ENCODE measurements at regions not wholly inside any gene's neighbourhood (a gene's known extent, or its start where the extent isn't known, plus 50 kb on each side); places are given as distances from the start of the nearest gene placed in this dataset.

DNA sequence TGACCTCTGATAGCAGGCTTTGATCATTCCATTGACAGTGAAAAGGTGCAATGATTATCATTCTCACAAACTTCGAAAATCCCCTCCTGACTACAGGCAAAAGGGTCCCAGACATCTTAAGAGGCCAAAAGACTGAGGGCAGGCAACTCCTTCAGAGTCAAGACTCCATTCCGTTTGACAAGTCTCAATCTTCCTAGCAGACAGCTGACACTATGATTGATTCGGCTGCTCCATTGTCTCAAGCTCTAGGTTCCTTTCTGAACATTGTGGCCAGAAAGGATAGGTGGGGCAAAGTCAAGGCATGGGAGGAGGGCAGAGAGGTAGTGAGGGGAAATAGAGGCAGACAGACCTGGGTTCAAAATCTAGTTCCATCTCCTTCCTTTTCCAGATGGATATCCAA is 53.7 kb upstream of the MAN1A2 start (continued):
- TF ChIP-seq, protein P1, sequence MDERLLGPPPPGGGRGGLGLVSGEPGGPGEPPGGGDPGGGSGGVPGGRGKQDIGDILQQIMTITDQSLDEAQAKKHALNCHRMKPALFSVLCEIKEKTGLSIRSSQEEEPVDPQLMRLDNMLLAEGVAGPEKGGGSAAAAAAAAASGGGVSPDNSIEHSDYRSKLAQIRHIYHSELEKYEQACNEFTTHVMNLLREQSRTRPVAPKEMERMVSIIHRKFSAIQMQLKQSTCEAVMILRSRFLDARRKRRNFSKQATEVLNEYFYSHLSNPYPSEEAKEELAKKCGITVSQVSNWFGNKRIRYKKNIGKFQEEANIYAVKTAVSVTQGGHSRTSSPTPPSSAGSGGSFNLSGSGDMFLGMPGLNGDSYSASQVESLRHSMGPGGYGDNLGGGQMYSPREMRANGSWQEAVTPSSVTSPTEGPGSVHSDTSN (CRISPR knock-in tag; IDR thresholded peaks at IDR 0.05; ENCODE audit: low read depth) = no peak
- TF ChIP-seq, protein P1 (tag; conservative IDR thresholded peaks at IDR 0.05; ENCODE audit: low read depth) = peak; percentile 60; the same call in 1 of the 2 replicates
- TF ChIP-seq, protein P2, sequence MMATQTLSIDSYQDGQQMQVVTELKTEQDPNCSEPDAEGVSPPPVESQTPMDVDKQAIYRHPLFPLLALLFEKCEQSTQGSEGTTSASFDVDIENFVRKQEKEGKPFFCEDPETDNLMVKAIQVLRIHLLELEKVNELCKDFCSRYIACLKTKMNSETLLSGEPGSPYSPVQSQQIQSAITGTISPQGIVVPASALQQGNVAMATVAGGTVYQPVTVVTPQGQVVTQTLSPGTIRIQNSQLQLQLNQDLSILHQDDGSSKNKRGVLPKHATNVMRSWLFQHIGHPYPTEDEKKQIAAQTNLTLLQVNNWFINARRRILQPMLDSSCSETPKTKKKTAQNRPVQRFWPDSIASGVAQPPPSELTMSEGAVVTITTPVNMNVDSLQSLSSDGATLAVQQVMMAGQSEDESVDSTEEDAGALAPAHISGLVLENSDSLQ (IDR thresholded peaks at IDR 0.05) = no peak; the same call in 1 of the 2 replicates

DNA sequence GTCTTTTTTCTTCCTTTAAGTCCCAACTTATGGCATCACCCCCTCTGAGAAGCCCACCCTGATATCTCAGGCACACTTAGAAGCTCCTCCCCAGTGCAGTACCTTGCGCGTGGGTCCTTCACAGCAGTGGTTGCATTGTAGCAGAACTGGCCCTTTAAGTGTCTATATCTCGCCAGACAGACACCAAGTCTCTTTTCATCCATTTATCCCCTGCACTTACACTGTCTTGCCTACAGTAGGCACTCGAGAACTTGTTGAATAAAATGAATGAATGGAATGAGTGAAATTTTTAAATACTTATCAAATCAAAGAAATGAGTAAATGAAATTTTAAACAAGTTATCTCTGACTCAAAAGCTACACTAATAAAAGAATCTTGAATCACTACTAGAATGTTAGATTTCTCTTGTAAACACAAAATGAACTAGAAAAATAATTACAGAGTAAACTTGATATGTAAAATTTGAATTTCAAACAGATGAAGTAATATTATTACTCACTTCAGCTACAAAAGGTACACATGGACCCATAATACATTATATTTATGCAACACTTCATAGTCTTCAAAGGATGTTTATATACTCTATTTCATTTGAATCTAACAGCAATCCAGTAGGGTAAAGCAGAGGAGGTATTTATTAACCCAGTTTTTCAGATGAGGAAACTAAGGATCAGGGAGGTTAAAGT is 54.7 kb upstream of the MAN1A2 start:
- Histone ChIP-seq H3K27ac (ENCODE audit: extremely low read depth, low read depth, low read length) (no peak overlapping the region), H2AFZ (ENCODE audit: low read depth, low read length) (no peak overlapping the region), H3K4me2 (ENCODE audit: insufficient read depth, low read length) (no peak overlapping the region), H3K36me3 (ENCODE audit: control insufficient read depth, insufficient read depth, low read length) (no peaks in the 10 kb centered on the region), H3K4me3 (no peak overlapping the region), H3K27me3 (ENCODE audit: control insufficient read depth in 2 of 2, insufficient read depth in 2 of 2, low read length in 2 of 2) (peaks cover 21 to 23% of the 10 kb centered on the region in 2 experiments; a peak in 4 of 5 replicates), H4K20me1 (replicated peaks; ENCODE audit: control insufficient read depth, insufficient read depth, low read length) (no peaks in the 10 kb centered on the region), H3K9ac (ENCODE audit: insufficient read depth in 1 of 2, low read depth in 2 of 2, low read length in 2 of 2) (no peak overlapping the region), H3K79me2 (ENCODE audit: control insufficient read depth, insufficient read depth, low read length) (no peaks in the 10 kb centered on the region), H3K9me1 (ENCODE audit: control insufficient read depth, insufficient read depth, low read length) (no peaks in the 10 kb centered on the region), H3K4me1 (replicated peaks in 1 of 2; ENCODE audit: control insufficient read depth in 2 of 2, insufficient read depth in 2 of 2, low read length in 2 of 2) (no peaks in the 10 kb centered on the region), H3K9me3 (replicated peaks; ENCODE audit: control insufficient read depth, insufficient read depth, low read depth, low read length) (no peaks in the 10 kb centered on the region)
- ATAC-seq = peak; percentile 95
- ChIA-PET CTCF (ENCODE audit: low intra/inter-chr PET ratio) (no interaction called here), POLR2A (interaction anchor here (0.6 kb wide), 2 partner anchors 841 to 1483 kb away, joined by 3 read pairs; no protein-coding TSS in a partner anchor)
- FAIRE-seq = peak; percentile 52
- BruUV-seq (replicated peaks) = no TSS peak
- in situ Hi-C loops (cut with MboI) = no loop called here
- 2% methylated on average over 4 of the region's 4 CpGs for WGBS (ENCODE audit: insufficient coverage, low coverage, missing lambda C conversion rate)
- DNase-seq (ENCODE audit: extremely low read depth in 1 of 4, low spot score in 3 of 4) = peak; percentile 28 to 54 (median 44)
- intact Hi-C loops (cut with micrococcal nuclease) = loop anchor here (10.0 kb wide), 3 partner anchors 162 to 442 kb away; no protein-coding TSS in a partner anchor
- TF ChIP-seq ZNF24 (IDR thresholded peaks at IDR 0.05) (peak; percentile 88), KLF16 (IDR thresholded peaks at IDR 0.05) (peak; percentile 35; the same call in 1 of the 2 replicates), MIER1 (IDR thresholded peaks at IDR 0.05; ENCODE audit: low read depth) (no peak), EP400 (IDR thresholded peaks at IDR 0.05) (0 out of 2 replicates have a peak, but pooled peaks have one; percentile 21), SMC3 (conservative IDR thresholded peaks at IDR 0.05; ENCODE audit: insufficient read depth, low read depth, low read length) (peak; percentile 53; the same call in 1 of the 2 replicates), RAD21 (CRISPR knock-in tag; conservative IDR thresholded peaks at IDR 0.05 in 1 of 2, IDR thresholded peaks at IDR 0.05 in 1 of 2) (peak; percentile 50 to 72), CEBPB (tag; IDR thresholded peaks at IDR 0.05) (0 out of 2 replicates have a peak, but pooled peaks have one; percentile 13)
- TF ChIP-seq, protein P3, sequence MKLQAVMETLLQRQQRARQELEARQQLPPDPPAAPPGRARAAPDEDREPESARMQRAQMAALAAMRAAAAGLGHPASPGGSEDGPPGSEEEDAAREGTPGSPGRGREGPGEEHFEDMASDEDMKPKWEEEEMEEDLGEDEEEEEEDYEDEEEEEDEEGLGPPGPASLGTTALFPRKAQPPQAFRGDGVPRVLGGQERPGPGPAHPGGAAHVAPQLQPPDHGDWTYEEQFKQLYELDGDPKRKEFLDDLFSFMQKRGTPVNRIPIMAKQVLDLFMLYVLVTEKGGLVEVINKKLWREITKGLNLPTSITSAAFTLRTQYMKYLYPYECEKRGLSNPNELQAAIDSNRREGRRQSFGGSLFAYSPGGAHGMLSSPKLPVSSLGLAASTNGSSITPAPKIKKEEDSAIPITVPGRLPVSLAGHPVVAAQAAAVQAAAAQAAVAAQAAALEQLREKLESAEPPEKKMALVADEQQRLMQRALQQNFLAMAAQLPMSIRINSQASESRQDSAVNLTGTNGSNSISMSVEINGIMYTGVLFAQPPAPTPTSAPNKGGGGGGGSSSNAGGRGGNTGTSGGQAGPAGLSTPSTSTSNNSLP (IDR thresholded peaks at IDR 0.05; ENCODE audit: borderline replicate concordance, low read depth, low read length) = 0 out of 2 replicates have a peak, but pooled peaks have one; percentile 53
- TF ChIP-seq, protein P4, sequence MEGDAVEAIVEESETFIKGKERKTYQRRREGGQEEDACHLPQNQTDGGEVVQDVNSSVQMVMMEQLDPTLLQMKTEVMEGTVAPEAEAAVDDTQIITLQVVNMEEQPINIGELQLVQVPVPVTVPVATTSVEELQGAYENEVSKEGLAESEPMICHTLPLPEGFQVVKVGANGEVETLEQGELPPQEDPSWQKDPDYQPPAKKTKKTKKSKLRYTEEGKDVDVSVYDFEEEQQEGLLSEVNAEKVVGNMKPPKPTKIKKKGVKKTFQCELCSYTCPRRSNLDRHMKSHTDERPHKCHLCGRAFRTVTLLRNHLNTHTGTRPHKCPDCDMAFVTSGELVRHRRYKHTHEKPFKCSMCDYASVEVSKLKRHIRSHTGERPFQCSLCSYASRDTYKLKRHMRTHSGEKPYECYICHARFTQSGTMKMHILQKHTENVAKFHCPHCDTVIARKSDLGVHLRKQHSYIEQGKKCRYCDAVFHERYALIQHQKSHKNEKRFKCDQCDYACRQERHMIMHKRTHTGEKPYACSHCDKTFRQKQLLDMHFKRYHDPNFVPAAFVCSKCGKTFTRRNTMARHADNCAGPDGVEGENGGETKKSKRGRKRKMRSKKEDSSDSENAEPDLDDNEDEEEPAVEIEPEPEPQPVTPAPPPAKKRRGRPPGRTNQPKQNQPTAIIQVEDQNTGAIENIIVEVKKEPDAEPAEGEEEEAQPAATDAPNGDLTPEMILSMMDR (IDR thresholded peaks at IDR 0.05 in 2 of 3, conservative IDR thresholded peaks at IDR 0.05 in 1 of 3; ENCODE audit: insufficient read depth in 2 of 3, low read depth in 1 of 3, low read length in 3 of 3) = peak; percentile 53 to 79 (median 72); a peak in 5 of 6 replicates

Measured in K562 (cell line).